ENCODE measurements at regions not wholly inside any gene's neighbourhood (a gene's known extent, or its start where the extent isn't known, plus 50 kb on each side); places are given as distances from the start of the nearest gene placed in this dataset.

DNA sequence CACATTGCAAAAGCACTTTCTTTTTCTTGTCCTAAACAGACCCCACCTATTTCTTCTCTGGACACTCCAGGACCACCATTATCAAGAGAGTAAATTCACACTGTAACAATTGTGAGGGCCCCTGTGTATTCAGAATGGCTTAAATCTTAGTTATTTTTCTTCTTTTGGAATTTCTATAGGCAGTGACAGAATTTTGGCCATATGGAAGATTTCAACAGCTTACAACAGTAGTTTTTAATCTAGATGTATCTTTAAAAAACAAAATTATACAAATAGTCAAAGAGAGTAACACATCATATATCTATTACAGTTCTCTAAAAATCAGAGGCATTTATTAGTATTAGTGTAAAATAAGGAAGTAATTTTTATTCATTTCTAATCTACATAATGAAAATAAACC lies 482.1 kb downstream of the LIG4 start:
- TF ChIP-seq, protein P1, sequence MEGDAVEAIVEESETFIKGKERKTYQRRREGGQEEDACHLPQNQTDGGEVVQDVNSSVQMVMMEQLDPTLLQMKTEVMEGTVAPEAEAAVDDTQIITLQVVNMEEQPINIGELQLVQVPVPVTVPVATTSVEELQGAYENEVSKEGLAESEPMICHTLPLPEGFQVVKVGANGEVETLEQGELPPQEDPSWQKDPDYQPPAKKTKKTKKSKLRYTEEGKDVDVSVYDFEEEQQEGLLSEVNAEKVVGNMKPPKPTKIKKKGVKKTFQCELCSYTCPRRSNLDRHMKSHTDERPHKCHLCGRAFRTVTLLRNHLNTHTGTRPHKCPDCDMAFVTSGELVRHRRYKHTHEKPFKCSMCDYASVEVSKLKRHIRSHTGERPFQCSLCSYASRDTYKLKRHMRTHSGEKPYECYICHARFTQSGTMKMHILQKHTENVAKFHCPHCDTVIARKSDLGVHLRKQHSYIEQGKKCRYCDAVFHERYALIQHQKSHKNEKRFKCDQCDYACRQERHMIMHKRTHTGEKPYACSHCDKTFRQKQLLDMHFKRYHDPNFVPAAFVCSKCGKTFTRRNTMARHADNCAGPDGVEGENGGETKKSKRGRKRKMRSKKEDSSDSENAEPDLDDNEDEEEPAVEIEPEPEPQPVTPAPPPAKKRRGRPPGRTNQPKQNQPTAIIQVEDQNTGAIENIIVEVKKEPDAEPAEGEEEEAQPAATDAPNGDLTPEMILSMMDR (conservative IDR thresholded peaks at IDR 0.05; ENCODE audit: low read depth, low read length): no peak
- TF ChIP-seq EZH2 (IDR thresholded peaks at IDR 0.05; ENCODE audit: low read length, unreplicated experiment): no peak

All from PC-3 (cell line).